OCI-LY1 (cell line): ENCODE measurements at regions not wholly inside any gene's neighbourhood (a gene's known extent, or its start where the extent isn't known, plus 50 kb on each side); places are given as distances from the start of the nearest gene placed in this dataset.

Experiments used
- EZH2 ChIP-seq: fragments of 200-600 bp; sonication (generic), shearing (Covaris generic); IDR thresholded peaks from 2 replicates; pipeline ENCODE4 v1.8.0; 2017; ENCODE audit warnings: borderline replicate concordance, mixed run types, mild to moderate bottlenecking, antibody characterized with exemption, low read length, moderate library complexity, mixed read lengths
- TF ChIP-seq, protein P1 (sequence below): fragments of 200-600 bp; sonication (generic), shearing (Covaris generic); IDR thresholded peaks from 2 replicates; pipeline ENCODE4 v1.5.1; 2017; ENCODE audit warnings: mild to moderate bottlenecking, antibody characterized with exemption, low read length, moderate library complexity, mixed read lengths

GRCh38 chr2:180819106-180819505, 161.3 kb upstream of the UBE2E3 start:
- TF ChIP-seq, protein P1, sequence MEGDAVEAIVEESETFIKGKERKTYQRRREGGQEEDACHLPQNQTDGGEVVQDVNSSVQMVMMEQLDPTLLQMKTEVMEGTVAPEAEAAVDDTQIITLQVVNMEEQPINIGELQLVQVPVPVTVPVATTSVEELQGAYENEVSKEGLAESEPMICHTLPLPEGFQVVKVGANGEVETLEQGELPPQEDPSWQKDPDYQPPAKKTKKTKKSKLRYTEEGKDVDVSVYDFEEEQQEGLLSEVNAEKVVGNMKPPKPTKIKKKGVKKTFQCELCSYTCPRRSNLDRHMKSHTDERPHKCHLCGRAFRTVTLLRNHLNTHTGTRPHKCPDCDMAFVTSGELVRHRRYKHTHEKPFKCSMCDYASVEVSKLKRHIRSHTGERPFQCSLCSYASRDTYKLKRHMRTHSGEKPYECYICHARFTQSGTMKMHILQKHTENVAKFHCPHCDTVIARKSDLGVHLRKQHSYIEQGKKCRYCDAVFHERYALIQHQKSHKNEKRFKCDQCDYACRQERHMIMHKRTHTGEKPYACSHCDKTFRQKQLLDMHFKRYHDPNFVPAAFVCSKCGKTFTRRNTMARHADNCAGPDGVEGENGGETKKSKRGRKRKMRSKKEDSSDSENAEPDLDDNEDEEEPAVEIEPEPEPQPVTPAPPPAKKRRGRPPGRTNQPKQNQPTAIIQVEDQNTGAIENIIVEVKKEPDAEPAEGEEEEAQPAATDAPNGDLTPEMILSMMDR = no peak
- TF ChIP-seq EZH2 = no peak
